ENCODE measurements at regions not wholly inside any gene's neighbourhood (a gene's known extent, or its start where the extent isn't known, plus 50 kb on each side); places are given as distances from the start of the nearest gene placed in this dataset.

GRCh38 chr16:79449900-79450299 is 150.6 kb downstream of the MAF start:
- Histone ChIP-seq H3K9ac (no peak overlapping the region), H3K4me3 (ENCODE audit: low read depth in 2 of 2, low read length in 1 of 2) (no peak overlapping the region), H3K27me3 (ENCODE audit: insufficient read depth) (no peaks in the 10 kb centered on the region), H3K36me3 (replicated peaks in 1 of 2; ENCODE audit: control insufficient read depth in 1 of 2, insufficient read depth in 2 of 2, low read length in 1 of 2) (no peaks in the 10 kb centered on the region), H2AFZ (ENCODE audit: low read depth) (no peak overlapping the region), H3K79me2 (ENCODE audit: insufficient read depth) (no peaks in the 10 kb centered on the region), H3K9me2 (no peaks in the 10 kb centered on the region), H3K4me2 (no peak overlapping the region), H3F3A (replicated peaks; ENCODE audit: insufficient read depth) (no peaks in the 10 kb centered on the region), H4K20me1 (ENCODE audit: insufficient read depth) (no peaks in the 10 kb centered on the region), H3K4me1 (ENCODE audit: control insufficient read depth in 1 of 2, insufficient read depth in 2 of 2, low read depth in 1 of 2, low read length in 1 of 2) (no peaks in the 10 kb centered on the region; a peak in 1 of 4 replicates), H3K9me3 (no peaks in the 10 kb centered on the region), H3K27ac (ENCODE audit: low read depth in 2 of 2, low read length in 1 of 2) (no peak overlapping the region)
- no peak for DNase-seq
- CTCF ChIA-PET = interaction anchor here (0.7 to 1.5 kb wide), 4 partner anchors 13 to 1559 kb away, joined by 3 to 4 read pairs (median 4); partner anchors contain the start of gene MAF
- WGBS (ENCODE audit: low lambda C conversion rate) = 62% methylated on average over 6 of the region's 6 CpGs
- no peak for TF ChIP-seq TAF1 (IDR thresholded peaks at IDR 0.05; ENCODE audit: borderline replicate concordance, low read depth, low read length)
- TF ChIP-seq PBX3 (IDR thresholded peaks at IDR 0.05) = no peak
- no peak for TF ChIP-seq GATA2 (CRISPR knock-in tag; IDR thresholded peaks at IDR 0.05)
- no peak for TF ChIP-seq USF2 (IDR thresholded peaks at IDR 0.05; ENCODE audit: borderline replicate concordance, low read depth, low read length)
- TF ChIP-seq NRF1 (IDR thresholded peaks at IDR 0.05; ENCODE audit: low read depth, low read length) = no peak
- TF ChIP-seq RCOR1 (IDR thresholded peaks at IDR 0.05; ENCODE audit: low read length) = no peak
- no peak for TF ChIP-seq TCF12 (IDR thresholded peaks at IDR 0.05)
- TF ChIP-seq FOXM1 (IDR thresholded peaks at IDR 0.05; ENCODE audit: low read depth) = no peak
- no peak for TF ChIP-seq RFX5 (IDR thresholded peaks at IDR 0.05; ENCODE audit: low read length)
- no peak for TF ChIP-seq ZBTB33 (IDR thresholded peaks at IDR 0.05; ENCODE audit: borderline replicate concordance, low read depth)
- TF ChIP-seq TEAD4 (IDR thresholded peaks at IDR 0.05; ENCODE audit: borderline replicate concordance, insufficient read depth) = no peak
- no peak for TF ChIP-seq GABPA (IDR thresholded peaks at IDR 0.05; ENCODE audit: low read depth)
- no peak for TF ChIP-seq RAD21 (IDR thresholded peaks at IDR 0.05; ENCODE audit: low read length)
- no peak for TF ChIP-seq EP300 (IDR thresholded peaks at IDR 0.05; ENCODE audit: borderline replicate concordance in 1 of 2, low read depth in 1 of 2, low read length in 1 of 2)
- no peak for TF ChIP-seq CHD2 (IDR thresholded peaks at IDR 0.05; ENCODE audit: low read length, partially characterized antibody)
- TF ChIP-seq IRF3 (IDR thresholded peaks at IDR 0.05; ENCODE audit: low read depth, low read length) = no peak
- TF ChIP-seq ELF1 (IDR thresholded peaks at IDR 0.05) = no peak
- TF ChIP-seq RXRA (IDR thresholded peaks at IDR 0.05; ENCODE audit: borderline replicate concordance, low read depth) = no peak
- TF ChIP-seq SMC3 (IDR thresholded peaks at IDR 0.05; ENCODE audit: low read depth, low read length) = no peak
- POLR2A ChIA-PET = no interaction called here

All from SK-N-SH (cell line).